HG03139 (cell line): ENCODE measurements at regions not wholly inside any gene's neighbourhood (a gene's known extent, or its start where the extent isn't known, plus 50 kb on each side); places are given as distances from the start of the nearest gene placed in this dataset.

Experiments
- ATAC-seq: cut with Tn5 transposase; IDR thresholded peaks from one replicate; pipeline ENCODE4 v1.9.1; 2021; ENCODE audit not compliant: unreplicated experiment

GRCh38 chr13:104011505-104012241 lies 945.5 kb upstream of the SLC10A2 start:
- ATAC-seq = no peak

- no peak for ATAC-seq
Observed at GRCh38 chr13:104008541-104009435, 942.6 kb upstream of the SLC10A2 start.

GRCh38 chr13:104008075-104008474 lies 941.9 kb upstream of the SLC10A2 start:
- ATAC-seq = no peak

- ATAC-seq = no peak
Observed at GRCh38 chr13:104006625-104007075, 940.4 kb upstream of the SLC10A2 start.

- no peak for ATAC-seq
Observed at GRCh38 chr13:104004572-104004971, 938.4 kb upstream of the SLC10A2 start.

- ATAC-seq = no peak
Observed at GRCh38 chr13:104002216-104002615, 936.0 kb upstream of the SLC10A2 start.

GRCh38 chr13:104001766-104002165 lies 935.5 kb upstream of the SLC10A2 start:
- ATAC-seq = no peak

GRCh38 chr13:103996733-103997132 lies 930.5 kb upstream of the SLC10A2 start:
- no peak for ATAC-seq

GRCh38 chr13:103983948-103984347 lies 917.7 kb upstream of the SLC10A2 start:
- ATAC-seq = no peak

- ATAC-seq = no peak
Observed at GRCh38 chr13:103976371-103976770, 910.2 kb upstream of the SLC10A2 start.

GRCh38 chr13:103973740-103974139 lies 907.5 kb upstream of the SLC10A2 start:
- no peak for ATAC-seq

GRCh38 chr13:103969520-103970050 lies 903.4 kb upstream of the SLC10A2 start:
- ATAC-seq = no peak

- no peak for ATAC-seq
Observed at GRCh38 chr13:103965506-103966243, 899.5 kb upstream of the SLC10A2 start.

GRCh38 chr13:103961784-103962183 lies 895.6 kb upstream of the SLC10A2 start:
- no peak for ATAC-seq

GRCh38 chr13:103961129-103961528 lies 894.9 kb upstream of the SLC10A2 start:
- no peak for ATAC-seq

- no peak for ATAC-seq
Observed at GRCh38 chr13:103960001-103960400, 893.8 kb upstream of the SLC10A2 start.

GRCh38 chr13:103958691-103959090 lies 892.5 kb upstream of the SLC10A2 start:
- ATAC-seq = no peak

- ATAC-seq = no peak
Observed at GRCh38 chr13:103957939-103958338, 891.7 kb upstream of the SLC10A2 start.

- no peak for ATAC-seq
Observed at GRCh38 chr13:103953859-103954258, 887.6 kb upstream of the SLC10A2 start.

- no peak for ATAC-seq
Observed at GRCh38 chr13:103952183-103952582, 886.0 kb upstream of the SLC10A2 start.

- no peak for ATAC-seq
Observed at GRCh38 chr13:103948426-103948825, 882.2 kb upstream of the SLC10A2 start.
